Spleen (tissue), 7 donors: ENCODE measurements at regions not wholly inside any gene's neighbourhood (a gene's known extent, or its start where the extent isn't known, plus 50 kb on each side); places are given as distances from the start of the nearest gene placed in this dataset.

ENCODE experiments used
- POLR2AphosphoS5 ChIP-seq, 3 donors: sonication (generic); formaldehyde crosslinking; IDR thresholded peaks; one replicate each; pipeline ENCODE4 v1.5.1; 2017; ENCODE audit warnings: antibody characterized with exemption in 3 of 3
- TF ChIP-seq, protein P1 (sequence below), 11 experiments: fragments of 200-600 bp in 7 of 11; fragments of 450-650 bp in 4 of 11; sonication (generic) in 4 of 11; IDR thresholded peaks in 8 of 11; conservative IDR thresholded peaks in 3 of 11; 1 replicate in 7 of 11; 2 replicates in 4 of 11; pipeline versions ENCODE4 v1.4.0 to v1.8.0; 2016 to 2021; ENCODE audit warnings: antibody characterized with exemption in 11 of 11, inconsistent platforms in 4 of 11, mild to moderate bottlenecking in 1 of 11
- donor health status: DM: no; HTN: no; CAD: no; lungs with moderate emphysema.
- donor health status: DM: no; HTN: no; CAD: no.
- donor health status: DM: no; HTN: no; CAD: no.

DNA sequence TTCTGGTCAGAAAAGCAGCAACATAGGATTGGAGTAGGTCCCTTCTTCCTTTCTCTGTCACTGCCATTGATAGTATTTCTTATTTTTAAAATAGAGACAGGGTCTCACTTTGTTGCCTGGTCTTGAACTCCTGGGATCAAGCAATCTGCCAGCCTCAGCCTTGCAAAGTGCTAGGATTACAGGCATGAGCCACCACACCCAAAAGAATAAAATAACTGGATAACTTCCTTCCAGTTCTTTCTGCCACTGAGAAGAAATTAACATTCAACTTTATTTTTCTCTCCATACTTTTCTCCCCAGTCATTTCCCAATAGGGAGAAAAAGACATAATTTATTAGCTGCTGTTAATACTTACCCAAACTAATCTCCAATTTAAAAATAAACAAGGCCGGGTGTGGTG is 91.9 kb upstream of the MED13 start:
- no peak for TF ChIP-seq POLR2AphosphoS5 (IDR thresholded peaks at IDR 0.05)
- TF ChIP-seq, protein P1, sequence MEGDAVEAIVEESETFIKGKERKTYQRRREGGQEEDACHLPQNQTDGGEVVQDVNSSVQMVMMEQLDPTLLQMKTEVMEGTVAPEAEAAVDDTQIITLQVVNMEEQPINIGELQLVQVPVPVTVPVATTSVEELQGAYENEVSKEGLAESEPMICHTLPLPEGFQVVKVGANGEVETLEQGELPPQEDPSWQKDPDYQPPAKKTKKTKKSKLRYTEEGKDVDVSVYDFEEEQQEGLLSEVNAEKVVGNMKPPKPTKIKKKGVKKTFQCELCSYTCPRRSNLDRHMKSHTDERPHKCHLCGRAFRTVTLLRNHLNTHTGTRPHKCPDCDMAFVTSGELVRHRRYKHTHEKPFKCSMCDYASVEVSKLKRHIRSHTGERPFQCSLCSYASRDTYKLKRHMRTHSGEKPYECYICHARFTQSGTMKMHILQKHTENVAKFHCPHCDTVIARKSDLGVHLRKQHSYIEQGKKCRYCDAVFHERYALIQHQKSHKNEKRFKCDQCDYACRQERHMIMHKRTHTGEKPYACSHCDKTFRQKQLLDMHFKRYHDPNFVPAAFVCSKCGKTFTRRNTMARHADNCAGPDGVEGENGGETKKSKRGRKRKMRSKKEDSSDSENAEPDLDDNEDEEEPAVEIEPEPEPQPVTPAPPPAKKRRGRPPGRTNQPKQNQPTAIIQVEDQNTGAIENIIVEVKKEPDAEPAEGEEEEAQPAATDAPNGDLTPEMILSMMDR (IDR thresholded peaks at IDR 0.05 in 8 of 11, conservative IDR thresholded peaks at IDR 0.05 in 3 of 11) = no peak
